ENCODE measurements at regions not wholly inside any gene's neighbourhood (a gene's known extent, or its start where the extent isn't known, plus 50 kb on each side); places are given as distances from the start of the nearest gene placed in this dataset.
"Not testable (repeated sequence)": the region's sequence is repeated elsewhere in the genome, so short reads cannot be mapped to it uniquely, and the experiment has no call there.

DNA sequence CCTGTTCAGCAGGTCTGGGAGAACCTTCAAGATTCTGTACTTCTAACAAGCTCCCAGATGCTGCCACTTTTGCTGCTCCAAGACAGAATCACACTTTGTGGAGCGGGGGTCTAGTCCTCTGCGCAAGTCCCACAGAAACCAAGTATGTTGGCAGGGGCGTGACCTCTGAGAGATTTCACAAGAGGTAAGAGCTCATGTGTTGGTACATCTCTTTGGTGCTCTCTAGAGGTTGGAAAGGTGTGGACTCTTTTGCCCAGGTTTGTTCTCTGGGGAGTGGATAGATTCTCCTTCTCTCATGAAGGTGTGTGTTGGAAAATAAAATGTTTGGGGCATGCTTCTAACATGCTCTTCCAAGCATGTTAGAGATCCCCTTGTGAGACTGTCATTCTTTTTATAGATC is 340.9 kb upstream of the IRAK1BP1 start:
- no peak for DNase-seq (ENCODE audit: insufficient read length, low spot score)

DNA sequence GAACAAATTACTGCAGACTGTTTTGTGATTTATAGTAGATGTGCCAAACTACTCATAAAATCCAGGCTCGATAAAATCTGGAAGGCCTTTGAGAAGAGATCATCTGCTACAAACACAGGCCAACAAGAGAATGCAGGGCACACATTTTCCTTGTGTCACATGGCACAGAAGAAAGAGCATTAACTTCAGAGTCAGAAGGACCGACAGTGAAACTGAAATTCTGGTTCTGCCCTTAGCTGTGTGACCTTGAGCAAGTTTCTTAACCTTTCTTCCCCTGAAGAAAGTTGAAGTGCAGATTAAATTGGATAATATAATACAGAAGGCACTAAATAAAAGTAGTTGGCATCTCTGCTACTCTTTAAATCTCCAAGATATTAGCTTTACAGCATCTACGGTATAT is 338.4 kb upstream of the IRAK1BP1 start:
- TF ChIP-seq PAX5 (IDR thresholded peaks at IDR 0.05; ENCODE audit: insufficient read depth, low read length, severe bottlenecking) (no peak), POLR2A (IDR thresholded peaks at IDR 0.05; ENCODE audit: low read depth, low read length) (no peak), POU2F2 (IDR thresholded peaks at IDR 0.05; ENCODE audit: low read depth, low read length) (no peak)
- DNase-seq (ENCODE audit: insufficient read length, low spot score) = no peak
- no peak for FAIRE-seq

More for the DNA sequence above, 340.9 kb upstream of the IRAK1BP1 start:
- no peak for FAIRE-seq
- no peak for TF ChIP-seq POLR2A (IDR thresholded peaks at IDR 0.05; ENCODE audit: low read depth, low read length)
- TF ChIP-seq POU2F2 (IDR thresholded peaks at IDR 0.05; ENCODE audit: low read depth, low read length) = no peak
- TF ChIP-seq TAF1 (IDR thresholded peaks at IDR 0.05; ENCODE audit: low read depth, low read length) = no peak
- TF ChIP-seq PAX5 (IDR thresholded peaks at IDR 0.05; ENCODE audit: insufficient read depth, low read length, severe bottlenecking) = no peak
- TF ChIP-seq SPI1 (IDR thresholded peaks at IDR 0.05; ENCODE audit: low read depth, low read length) = no peak
- TF ChIP-seq POLR2AphosphoS5 (IDR thresholded peaks at IDR 0.05; ENCODE audit: low read depth, low read length) = no peak

DNA sequence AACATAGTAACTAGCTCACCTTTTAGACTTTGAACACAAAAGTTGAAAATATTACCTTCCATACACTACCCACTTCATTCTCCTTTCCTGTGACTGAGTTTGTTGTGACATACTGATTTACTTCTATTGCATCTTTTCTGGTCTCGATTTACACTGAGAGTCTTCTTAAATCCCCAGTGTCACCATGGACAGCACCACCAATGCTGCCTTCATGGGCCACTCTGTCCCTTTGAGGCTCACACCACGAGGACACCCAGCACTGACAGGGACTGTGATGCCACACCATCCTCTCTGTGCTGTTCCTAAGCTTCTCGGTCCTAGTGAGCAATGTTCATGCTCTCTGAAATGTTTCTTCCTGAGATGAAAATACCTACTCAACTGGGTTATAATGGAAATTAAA is 337.1 kb upstream of the IRAK1BP1 start:
- no peak for DNase-seq (ENCODE audit: insufficient read length, low spot score)
- TF ChIP-seq POLR2AphosphoS5 (IDR thresholded peaks at IDR 0.05; ENCODE audit: low read depth, low read length) (no peak), SPI1 (IDR thresholded peaks at IDR 0.05; ENCODE audit: low read depth, low read length) (no peak), TAF1 (IDR thresholded peaks at IDR 0.05; ENCODE audit: low read depth, low read length) (no peak), PAX5 (IDR thresholded peaks at IDR 0.05; ENCODE audit: insufficient read depth, low read length, severe bottlenecking) (no peak), POU2F2 (IDR thresholded peaks at IDR 0.05; ENCODE audit: low read depth, low read length) (no peak), POLR2A (IDR thresholded peaks at IDR 0.05; ENCODE audit: low read depth, low read length) (no peak)
- no peak for FAIRE-seq

DNA sequence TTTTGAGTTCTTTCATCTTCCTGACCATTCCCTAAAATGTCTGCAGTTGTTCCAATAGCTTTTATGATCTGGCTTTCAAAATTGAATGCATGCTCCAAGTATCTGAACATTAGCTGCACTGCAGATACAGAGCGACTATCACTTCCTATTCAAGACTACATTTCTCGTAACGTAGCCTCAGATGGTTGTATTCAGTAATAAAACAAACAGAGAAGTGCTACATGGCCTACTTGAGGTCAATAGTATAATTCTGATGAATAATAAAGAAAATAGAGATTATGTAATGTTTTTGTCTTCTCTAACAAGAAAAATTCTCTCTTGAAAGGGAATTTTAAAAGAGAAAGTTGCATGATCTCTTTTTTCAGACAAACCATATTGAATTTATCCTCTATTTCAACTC is 333.9 kb upstream of the IRAK1BP1 start:
- FAIRE-seq (no peak), DNase-seq (ENCODE audit: insufficient read length, low spot score) (no peak)
- TF ChIP-seq TAF1 (IDR thresholded peaks at IDR 0.05; ENCODE audit: low read depth, low read length) (no peak), POLR2A (IDR thresholded peaks at IDR 0.05; ENCODE audit: low read depth, low read length) (no peak), PAX5 (IDR thresholded peaks at IDR 0.05; ENCODE audit: insufficient read depth, low read length, severe bottlenecking) (no peak), POU2F2 (IDR thresholded peaks at IDR 0.05; ENCODE audit: low read depth, low read length) (no peak), POLR2AphosphoS5 (IDR thresholded peaks at IDR 0.05; ENCODE audit: low read depth, low read length) (no peak), SPI1 (IDR thresholded peaks at IDR 0.05; ENCODE audit: low read depth, low read length) (no peak)

DNA sequence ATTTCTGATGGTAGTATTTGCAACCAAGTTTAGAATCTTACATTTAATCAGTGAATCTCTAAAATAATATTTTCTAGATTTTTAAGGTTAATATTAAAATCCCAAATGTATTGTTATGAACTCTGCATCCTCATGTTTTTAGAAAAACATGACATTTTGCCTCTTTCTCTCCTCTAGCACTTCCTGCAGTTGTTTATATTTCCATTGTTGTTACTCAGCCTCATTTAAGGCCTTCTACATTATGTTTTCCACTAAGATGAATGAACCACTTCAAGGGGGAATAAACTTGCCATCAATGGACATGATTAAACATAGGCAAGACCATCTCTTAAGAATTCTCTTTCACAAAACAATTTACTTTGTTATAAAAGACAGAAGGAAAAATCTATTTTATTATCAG is 333.5 kb upstream of the IRAK1BP1 start:
- DNase-seq (ENCODE audit: insufficient read length, low spot score) (no peak), FAIRE-seq (no peak)
- TF ChIP-seq POLR2A (IDR thresholded peaks at IDR 0.05; ENCODE audit: low read depth, low read length) (no peak), TAF1 (IDR thresholded peaks at IDR 0.05; ENCODE audit: low read depth, low read length) (no peak), POU2F2 (IDR thresholded peaks at IDR 0.05; ENCODE audit: low read depth, low read length) (no peak), POLR2AphosphoS5 (IDR thresholded peaks at IDR 0.05; ENCODE audit: low read depth, low read length) (no peak), SPI1 (IDR thresholded peaks at IDR 0.05; ENCODE audit: low read depth, low read length) (no peak), PAX5 (IDR thresholded peaks at IDR 0.05; ENCODE audit: insufficient read depth, low read length, severe bottlenecking) (no peak)

DNA sequence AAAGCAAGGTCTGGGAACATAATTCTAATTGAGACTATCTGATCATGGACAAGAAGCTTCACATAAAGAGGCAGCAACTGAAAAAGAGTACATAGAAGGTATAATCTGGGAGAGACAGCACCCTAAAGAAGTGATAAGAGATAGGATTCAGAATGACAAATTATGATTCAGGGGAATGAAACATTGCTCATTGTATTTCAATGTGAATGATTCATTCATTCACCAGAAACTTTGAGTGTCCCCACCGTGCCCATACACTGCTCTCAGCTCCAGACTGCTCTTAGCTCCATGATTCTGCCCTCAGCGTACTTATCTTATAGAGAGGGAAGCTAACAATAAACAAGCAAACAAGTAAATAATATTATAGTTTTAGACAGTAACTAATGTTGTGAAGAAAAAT is 329.3 kb upstream of the IRAK1BP1 start:
- FAIRE-seq (no peak), DNase-seq (ENCODE audit: insufficient read length, low spot score) (no peak)
- no peak for TF ChIP-seq TAF1 (IDR thresholded peaks at IDR 0.05; ENCODE audit: low read depth, low read length)
- TF ChIP-seq POLR2AphosphoS5 (IDR thresholded peaks at IDR 0.05; ENCODE audit: low read depth, low read length) = no peak
- no peak for TF ChIP-seq SPI1 (IDR thresholded peaks at IDR 0.05; ENCODE audit: low read depth, low read length)
- no peak for TF ChIP-seq POU2F2 (IDR thresholded peaks at IDR 0.05; ENCODE audit: low read depth, low read length)
- no peak for TF ChIP-seq POLR2A (IDR thresholded peaks at IDR 0.05; ENCODE audit: low read depth, low read length)
- no peak for TF ChIP-seq PAX5 (IDR thresholded peaks at IDR 0.05; ENCODE audit: insufficient read depth, low read length, severe bottlenecking)

DNA sequence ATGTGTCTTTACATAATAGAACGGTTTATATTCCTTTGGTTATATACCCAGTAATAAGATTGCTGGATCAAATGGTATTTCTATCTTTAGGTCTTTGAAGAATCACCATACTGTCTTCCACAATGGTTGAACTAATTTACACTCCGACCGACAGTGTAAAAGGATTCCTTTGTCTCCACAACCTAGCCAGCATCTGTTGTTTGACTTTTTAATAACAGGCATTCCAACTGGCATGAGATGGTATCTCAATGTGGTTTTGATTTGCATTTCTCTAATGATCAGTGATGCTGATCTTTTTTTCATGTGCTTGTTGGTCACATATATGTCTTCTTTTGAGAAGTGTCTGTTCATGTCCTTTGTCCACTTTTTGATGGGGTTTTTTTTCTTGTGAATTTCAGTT is 319.7 kb upstream of the IRAK1BP1 start:
- not testable (repeated sequence) for DNase-seq (ENCODE audit: insufficient read length, low spot score); FAIRE-seq

DNA sequence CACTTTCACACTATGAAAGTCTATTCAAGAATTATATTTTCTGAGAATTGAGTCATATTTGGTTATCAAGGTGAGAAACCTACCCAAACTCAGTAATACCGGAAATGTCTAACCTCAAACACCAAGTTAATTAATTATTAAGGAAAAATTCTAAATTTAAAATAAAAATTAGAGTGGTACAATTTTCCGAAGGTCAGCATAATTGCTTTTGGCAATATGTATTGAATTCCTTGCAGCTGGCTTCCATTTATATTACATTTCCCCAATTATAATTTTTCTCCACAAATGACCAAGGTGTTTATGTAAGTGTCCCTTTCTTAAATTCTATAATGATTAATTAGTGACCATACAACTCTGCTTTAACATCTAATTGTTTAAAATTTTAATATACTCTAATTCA is 316.0 kb upstream of the IRAK1BP1 start:
- DNase-seq (ENCODE audit: insufficient read length, low spot score) = no peak
- no peak for TF ChIP-seq PAX5 (IDR thresholded peaks at IDR 0.05; ENCODE audit: insufficient read depth, low read length, severe bottlenecking)
- TF ChIP-seq POLR2AphosphoS5 (IDR thresholded peaks at IDR 0.05; ENCODE audit: low read depth, low read length) = no peak
- TF ChIP-seq POU2F2 (IDR thresholded peaks at IDR 0.05; ENCODE audit: low read depth, low read length) = no peak
- TF ChIP-seq POLR2A (IDR thresholded peaks at IDR 0.05; ENCODE audit: low read depth, low read length) = no peak
- TF ChIP-seq TAF1 (IDR thresholded peaks at IDR 0.05; ENCODE audit: low read depth, low read length) = no peak
- TF ChIP-seq SPI1 (IDR thresholded peaks at IDR 0.05; ENCODE audit: low read depth, low read length) = no peak
- FAIRE-seq = no peak

DNA sequence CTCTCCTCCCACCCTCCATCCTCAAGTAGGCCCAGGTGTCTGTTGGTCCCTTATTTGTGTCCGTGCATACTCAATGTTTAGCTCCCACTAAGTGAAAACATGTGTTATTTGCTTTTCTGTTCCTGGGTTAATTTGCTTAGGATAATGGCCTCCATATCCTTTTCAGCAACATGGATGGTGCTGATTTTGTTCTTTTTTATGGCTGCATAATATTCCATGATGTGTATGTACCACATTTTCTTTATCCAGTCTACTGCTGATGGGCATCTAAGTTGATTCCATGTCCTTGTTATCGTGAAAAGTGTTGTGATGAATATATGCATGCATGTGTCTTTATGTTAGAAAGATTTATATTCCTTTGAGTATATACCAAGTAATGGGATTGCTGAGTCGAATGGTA is 314.9 kb upstream of the IRAK1BP1 start:
- FAIRE-seq (no peak), DNase-seq (ENCODE audit: insufficient read length, low spot score) (no peak)
- TF ChIP-seq SPI1 (IDR thresholded peaks at IDR 0.05; ENCODE audit: low read depth, low read length) (no peak), POLR2AphosphoS5 (IDR thresholded peaks at IDR 0.05; ENCODE audit: low read depth, low read length) (no peak), PAX5 (IDR thresholded peaks at IDR 0.05; ENCODE audit: insufficient read depth, low read length, severe bottlenecking) (no peak), POLR2A (IDR thresholded peaks at IDR 0.05; ENCODE audit: low read depth, low read length) (no peak), POU2F2 (IDR thresholded peaks at IDR 0.05; ENCODE audit: low read depth, low read length) (no peak), TAF1 (IDR thresholded peaks at IDR 0.05; ENCODE audit: low read depth, low read length) (no peak)

DNA sequence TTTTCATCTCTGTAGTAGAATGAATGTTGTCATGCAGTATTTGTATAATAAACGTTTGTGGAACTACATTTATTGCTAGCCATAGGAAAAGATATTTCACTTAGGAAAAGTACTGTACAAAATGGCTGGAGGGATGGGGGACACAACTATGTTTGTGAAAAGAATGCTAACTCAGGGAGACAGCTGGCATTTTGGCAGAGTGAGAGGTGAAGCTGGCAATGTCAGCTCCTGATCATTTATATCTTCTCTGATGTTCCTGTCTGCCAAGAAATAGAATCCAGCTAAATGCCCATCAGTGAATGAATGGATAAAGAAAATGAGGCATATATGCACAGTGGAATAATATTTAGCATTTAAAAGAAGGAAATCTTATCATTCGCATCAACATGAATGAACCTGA is 313.0 kb upstream of the IRAK1BP1 start:
- TF ChIP-seq TAF1 (IDR thresholded peaks at IDR 0.05; ENCODE audit: low read depth, low read length) (no peak), POLR2AphosphoS5 (IDR thresholded peaks at IDR 0.05; ENCODE audit: low read depth, low read length) (no peak), PAX5 (IDR thresholded peaks at IDR 0.05; ENCODE audit: insufficient read depth, low read length, severe bottlenecking) (no peak), POLR2A (IDR thresholded peaks at IDR 0.05; ENCODE audit: low read depth, low read length) (no peak), SPI1 (IDR thresholded peaks at IDR 0.05; ENCODE audit: low read depth, low read length) (no peak), POU2F2 (IDR thresholded peaks at IDR 0.05; ENCODE audit: low read depth, low read length) (no peak)
- no peak for FAIRE-seq

More for the DNA sequence above, 313.0 kb upstream of the IRAK1BP1 start:
- DNase-seq (ENCODE audit: insufficient read length, low spot score) = no peak
